ENCODE measurements at regions not wholly inside any gene's neighbourhood (a gene's known extent, or its start where the extent isn't known, plus 50 kb on each side); places are given as distances from the start of the nearest gene placed in this dataset.

DNA sequence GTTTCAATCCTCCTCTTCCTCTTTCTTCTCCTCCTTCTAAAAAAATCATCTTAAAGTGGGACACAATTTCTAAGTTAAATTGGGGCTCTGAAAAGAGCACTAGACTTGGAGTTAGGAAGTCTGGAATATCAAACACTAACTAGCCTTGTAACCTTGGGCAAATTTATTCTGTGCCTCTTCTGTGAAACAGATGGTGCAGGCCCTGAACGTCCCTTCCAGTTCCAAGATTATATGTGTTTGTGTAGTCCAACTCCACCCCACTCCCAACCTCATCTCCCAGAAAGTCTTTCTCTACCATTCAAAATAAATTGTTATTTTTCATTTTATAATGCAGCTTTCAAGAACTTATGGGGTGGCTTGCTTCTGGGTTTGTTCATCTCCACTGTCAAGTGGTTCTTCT, 630.0 kb downstream of the LMO4 start:
- H3K4me1 Mint-ChIP-seq (ENCODE audit: low read depth) = peaks cover 70% of the 10 kb centered on the region
- TF ChIP-seq, protein P1, sequence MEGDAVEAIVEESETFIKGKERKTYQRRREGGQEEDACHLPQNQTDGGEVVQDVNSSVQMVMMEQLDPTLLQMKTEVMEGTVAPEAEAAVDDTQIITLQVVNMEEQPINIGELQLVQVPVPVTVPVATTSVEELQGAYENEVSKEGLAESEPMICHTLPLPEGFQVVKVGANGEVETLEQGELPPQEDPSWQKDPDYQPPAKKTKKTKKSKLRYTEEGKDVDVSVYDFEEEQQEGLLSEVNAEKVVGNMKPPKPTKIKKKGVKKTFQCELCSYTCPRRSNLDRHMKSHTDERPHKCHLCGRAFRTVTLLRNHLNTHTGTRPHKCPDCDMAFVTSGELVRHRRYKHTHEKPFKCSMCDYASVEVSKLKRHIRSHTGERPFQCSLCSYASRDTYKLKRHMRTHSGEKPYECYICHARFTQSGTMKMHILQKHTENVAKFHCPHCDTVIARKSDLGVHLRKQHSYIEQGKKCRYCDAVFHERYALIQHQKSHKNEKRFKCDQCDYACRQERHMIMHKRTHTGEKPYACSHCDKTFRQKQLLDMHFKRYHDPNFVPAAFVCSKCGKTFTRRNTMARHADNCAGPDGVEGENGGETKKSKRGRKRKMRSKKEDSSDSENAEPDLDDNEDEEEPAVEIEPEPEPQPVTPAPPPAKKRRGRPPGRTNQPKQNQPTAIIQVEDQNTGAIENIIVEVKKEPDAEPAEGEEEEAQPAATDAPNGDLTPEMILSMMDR (IDR thresholded peaks at IDR 0.05) = no peak
- no peak overlapping the region for H3K4me3 Mint-ChIP-seq
- no peaks in the 10 kb centered on the region for H3K27me3 Mint-ChIP-seq (ENCODE audit: insufficient read depth)
- no peaks in the 10 kb centered on the region for H3K9me3 Mint-ChIP-seq
- H3K27ac Mint-ChIP-seq = no peak overlapping the region
- peaks cover 2% of the 10 kb centered on the region; the same call in 1 of the 2 replicates for H3K36me3 Mint-ChIP-seq (ENCODE audit: low read depth)
- no peak for DNase-seq

GRCh38 chr1:87959236-87959635, 630.6 kb downstream of the LMO4 start:
- TF ChIP-seq, protein P1 (IDR thresholded peaks at IDR 0.05) = no peak
- H3K27me3 Mint-ChIP-seq (ENCODE audit: insufficient read depth) = no peaks in the 10 kb centered on the region
- peaks cover 5% of the 10 kb centered on the region; the same call in 1 of the 2 replicates for H3K36me3 Mint-ChIP-seq (ENCODE audit: low read depth)
- no peak overlapping the region for H3K4me3 Mint-ChIP-seq
- H3K27ac Mint-ChIP-seq = no peak overlapping the region
- H3K4me1 Mint-ChIP-seq (ENCODE audit: low read depth) = peaks cover 70% of the 10 kb centered on the region
- DNase-seq = no peak
- H3K9me3 Mint-ChIP-seq = no peaks in the 10 kb centered on the region

- Mint-ChIP-seq H3K27me3 (ENCODE audit: insufficient read depth) (no peaks in the 10 kb centered on the region), H3K4me3 (no peak overlapping the region), H3K4me1 (ENCODE audit: low read depth) (peaks cover 43% of the 10 kb centered on the region), H3K36me3 (ENCODE audit: low read depth) (peaks cover 5% of the 10 kb centered on the region; the same call in 1 of the 2 replicates), H3K9me3 (no peaks in the 10 kb centered on the region), H3K27ac (no peak overlapping the region)
- DNase-seq = no peak
- TF ChIP-seq, protein P1 (IDR thresholded peaks at IDR 0.05) = no peak
Measured at GRCh38 chr1:87961992-87962391, 633.3 kb downstream of the LMO4 start.

GRCh38 chr1:87963556-87963955, 634.9 kb downstream of the LMO4 start:
- Mint-ChIP-seq H3K9me3 (no peaks in the 10 kb centered on the region), H3K4me1 (ENCODE audit: low read depth) (peaks cover 40% of the 10 kb centered on the region)
- TF ChIP-seq, protein P1 (IDR thresholded peaks at IDR 0.05) = no peak

GRCh38 chr1:87965193-87965592, 636.5 kb downstream of the LMO4 start:
- Mint-ChIP-seq H3K4me1 (ENCODE audit: low read depth) (peaks cover 42% of the 10 kb centered on the region), H3K9me3 (no peaks in the 10 kb centered on the region), H3K4me3 (no peak overlapping the region), H3K27me3 (ENCODE audit: insufficient read depth) (no peaks in the 10 kb centered on the region), H3K27ac (no peak overlapping the region), H3K36me3 (ENCODE audit: low read depth) (peaks cover 5% of the 10 kb centered on the region; the same call in 1 of the 2 replicates)
- DNase-seq = no peak
- TF ChIP-seq, protein P1 (IDR thresholded peaks at IDR 0.05) = no peak

More at GRCh38 chr1:87963556-87963955, 634.9 kb downstream of the LMO4 start:
- Mint-ChIP-seq H3K27me3 (ENCODE audit: insufficient read depth) (no peaks in the 10 kb centered on the region), H3K27ac (no peak overlapping the region), H3K4me3 (no peak overlapping the region), H3K36me3 (ENCODE audit: low read depth) (peaks cover 5% of the 10 kb centered on the region; the same call in 1 of the 2 replicates)
- DNase-seq = no peak
